ENCODE measurements at regions not wholly inside any gene's neighbourhood (a gene's known extent, or its start where the extent isn't known, plus 50 kb on each side); places are given as distances from the start of the nearest gene placed in this dataset.

DNA sequence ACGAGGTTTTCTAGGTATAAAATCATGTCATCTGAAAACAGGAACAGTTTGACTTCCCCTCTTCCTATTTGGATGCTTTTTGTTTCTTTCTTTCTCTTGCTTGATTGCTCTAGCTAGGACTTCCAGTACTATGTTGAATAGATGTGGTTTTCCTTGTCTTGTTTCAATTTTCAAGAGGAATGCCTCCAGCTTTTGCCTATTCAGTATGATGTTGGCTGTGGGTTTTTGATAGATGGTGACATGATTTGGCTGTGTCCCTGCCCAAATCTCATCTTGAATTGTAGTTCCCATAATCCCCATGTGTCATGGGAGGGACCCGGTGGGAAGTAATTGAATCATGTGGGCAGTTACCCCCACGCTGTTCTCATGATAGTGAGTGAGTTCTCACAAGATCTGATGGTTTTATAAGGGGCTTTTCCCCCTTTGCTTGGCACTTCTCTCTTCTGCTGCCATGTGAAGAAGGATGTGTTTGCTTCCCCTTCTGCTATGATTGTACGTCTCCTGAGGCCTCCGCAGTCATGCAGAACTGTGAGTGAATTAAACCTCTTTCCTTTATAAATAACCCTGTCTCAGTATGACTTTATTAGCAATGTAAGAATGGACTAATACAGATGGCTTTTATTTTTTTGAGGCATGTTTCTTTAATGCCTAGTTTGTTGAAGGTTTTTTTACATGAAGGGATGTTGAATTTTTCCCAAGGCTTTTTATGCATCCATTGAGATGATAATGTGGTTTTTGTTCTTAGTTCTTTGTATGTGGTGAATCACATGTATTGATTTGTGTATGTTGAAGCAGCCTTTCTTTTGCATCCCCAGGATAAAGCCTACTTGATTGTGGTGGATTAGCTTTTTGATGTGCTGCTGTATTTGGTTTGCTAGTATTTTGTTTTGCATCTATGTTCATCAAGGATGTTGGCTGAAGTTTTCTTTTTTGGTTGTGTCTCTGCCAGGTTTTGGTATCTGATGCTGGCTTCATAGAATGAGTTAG, 239.1 kb downstream of the THBS2 start:
- no peaks in the 10 kb centered on the region for H3K36me3 ChIP-seq (ENCODE audit: control insufficient read depth in 2 of 3, insufficient read depth in 3 of 3, low read length in 3 of 3)
- TF ChIP-seq CTCF (IDR thresholded peaks at IDR 0.05; ENCODE audit: borderline replicate concordance, extremely low read depth, insufficient read depth), result no peak
- H3K27me3 ChIP-seq (ENCODE audit: control insufficient read depth, insufficient read depth, low read length), result no peaks in the 10 kb centered on the region
- no peak overlapping the region for H3K27ac ChIP-seq (ENCODE audit: low read depth in 2 of 2, low read length in 2 of 2)
- H3K4me1 ChIP-seq (ENCODE audit: control insufficient read depth in 2 of 3, insufficient read depth in 2 of 3, low read depth in 1 of 3, low read length in 3 of 3), result no peaks in the 10 kb centered on the region
- no peak overlapping the region for H3K4me3 ChIP-seq (ENCODE audit: low read length in 3 of 3)
- FAIRE-seq (no peak), DNase-seq (no peak)
- no peak overlapping the region for H3K9ac ChIP-seq (ENCODE audit: low read length in 3 of 3)
- H3K9me3 ChIP-seq (ENCODE audit: control insufficient read depth in 2 of 3, insufficient read depth in 1 of 3, low read length in 3 of 3), result peaks cover 0 to 7% (median 0%) of the 10 kb centered on the region in 3 donors
- intact Hi-C loops (cut with DNase I), result no loop called here

DNA sequence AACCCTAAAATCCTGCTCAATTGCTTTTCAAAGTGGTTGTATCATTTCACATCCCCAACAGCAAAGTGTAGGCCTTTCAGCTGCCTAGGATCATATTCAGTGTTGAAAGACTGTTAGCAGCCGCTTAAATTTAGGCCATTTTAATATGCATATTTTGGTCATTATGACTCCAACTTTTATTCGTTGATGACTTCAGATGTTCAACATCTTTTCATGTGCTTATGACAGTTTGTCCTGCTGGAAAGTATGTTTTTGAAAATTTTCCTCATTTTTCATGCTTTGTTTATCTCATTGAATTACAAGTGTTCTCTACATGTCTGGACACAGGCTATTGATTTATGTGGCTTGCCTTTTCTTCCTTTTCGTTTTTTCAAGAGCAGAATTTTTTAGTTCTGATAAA, 244.0 kb downstream of the THBS2 start:
- no peak for TF ChIP-seq CTCF (IDR thresholded peaks at IDR 0.05; ENCODE audit: borderline replicate concordance, extremely low read depth, insufficient read depth)

GRCh38 chr6:169008641-169009257, 244.9 kb downstream of the THBS2 start:
- intact Hi-C loops (cut with DNase I), result no loop called here
- no peak overlapping the region for H3K27ac ChIP-seq (ENCODE audit: low read depth in 2 of 2, low read length in 2 of 2)
- TF ChIP-seq CTCF (IDR thresholded peaks at IDR 0.05; ENCODE audit: borderline replicate concordance, extremely low read depth, insufficient read depth), result no peak
- H3K36me3 ChIP-seq (ENCODE audit: control insufficient read depth in 2 of 3, insufficient read depth in 3 of 3, low read length in 3 of 3), result no peaks in the 10 kb centered on the region
- no peaks in the 10 kb centered on the region for H3K27me3 ChIP-seq (ENCODE audit: control insufficient read depth, insufficient read depth, low read length)
- H3K4me1 ChIP-seq (ENCODE audit: control insufficient read depth in 2 of 3, insufficient read depth in 2 of 3, low read depth in 1 of 3, low read length in 3 of 3), result no peaks in the 10 kb centered on the region
- H3K9ac ChIP-seq (ENCODE audit: low read length in 3 of 3), result no peak overlapping the region
- DNase-seq, result no peak
- no peak overlapping the region for H3K4me3 ChIP-seq (ENCODE audit: low read length in 3 of 3)
- no peak for FAIRE-seq
- H3K9me3 ChIP-seq (ENCODE audit: control insufficient read depth in 2 of 3, insufficient read depth in 1 of 3, low read length in 3 of 3), result no peaks in the 10 kb centered on the region

More for the DNA sequence above, 244.0 kb downstream of the THBS2 start:
- no peaks in the 10 kb centered on the region for H3K27me3 ChIP-seq (ENCODE audit: control insufficient read depth, insufficient read depth, low read length)
- intact Hi-C loops (cut with DNase I), result no loop called here
- DNase-seq (no peak), FAIRE-seq (no peak)
- no peak overlapping the region for H3K27ac ChIP-seq (ENCODE audit: low read depth in 2 of 2, low read length in 2 of 2)
- no peak overlapping the region for H3K4me3 ChIP-seq (ENCODE audit: low read length in 3 of 3)
- H3K36me3 ChIP-seq (ENCODE audit: control insufficient read depth in 2 of 3, insufficient read depth in 3 of 3, low read length in 3 of 3), result no peaks in the 10 kb centered on the region
- no peaks in the 10 kb centered on the region for H3K9me3 ChIP-seq (ENCODE audit: control insufficient read depth in 2 of 3, insufficient read depth in 1 of 3, low read length in 3 of 3)
- no peak overlapping the region for H3K9ac ChIP-seq (ENCODE audit: low read length in 3 of 3)
- H3K4me1 ChIP-seq (ENCODE audit: control insufficient read depth in 2 of 3, insufficient read depth in 2 of 3, low read depth in 1 of 3, low read length in 3 of 3), result no peaks in the 10 kb centered on the region
